Activated CD8-positive, alpha-beta memory T cell treated with anti-CD3 and anti-CD28 coated beads, Interleukin-2, amount 50 U/mL, for 1 hour (primary cell): ENCODE measurements at regions not wholly inside any gene's neighbourhood (a gene's known extent, or its start where the extent isn't known, plus 50 kb on each side); places are given as distances from the start of the nearest gene placed in this dataset.

Source experiments
- DNase-seq: peaks from one replicate; pipeline ENCODE4 v3.0.0-alpha.2; 2020; ENCODE audit errors: extremely low read depth

DNA sequence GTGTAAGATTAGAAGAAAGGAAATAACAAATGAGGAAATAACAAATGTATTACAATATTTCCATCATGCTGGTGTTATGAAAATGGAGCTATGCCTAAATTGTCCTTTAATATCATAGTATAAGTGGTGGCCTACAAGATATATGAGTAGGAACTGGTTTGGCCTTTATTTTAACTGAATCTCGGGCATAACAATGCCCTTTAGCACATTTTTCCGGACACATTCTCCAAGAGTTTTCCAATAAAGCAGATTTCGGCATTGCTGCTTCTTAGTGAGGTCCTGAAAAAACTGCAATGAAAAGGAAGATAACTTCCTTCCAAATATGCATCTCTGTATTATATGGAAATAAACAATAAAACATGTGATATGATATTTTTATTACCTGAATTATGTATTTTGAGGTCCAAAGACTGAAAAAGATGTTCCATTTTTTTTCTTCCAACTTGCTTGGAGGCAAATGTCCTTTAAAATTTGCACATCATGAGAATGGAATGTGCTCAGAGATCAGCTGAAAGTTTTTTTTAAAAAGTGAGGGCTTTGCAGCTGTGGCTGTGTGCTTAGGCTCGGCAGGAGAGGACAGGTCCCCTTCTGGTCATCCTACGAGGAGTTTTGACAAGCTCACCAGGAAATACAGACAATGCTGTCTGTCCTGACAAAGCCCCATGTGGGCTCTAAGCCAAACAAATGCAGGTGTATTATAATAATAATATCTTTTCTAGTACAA, 132.3 kb upstream of the RND3 start:
- no peak for DNase-seq

DNA sequence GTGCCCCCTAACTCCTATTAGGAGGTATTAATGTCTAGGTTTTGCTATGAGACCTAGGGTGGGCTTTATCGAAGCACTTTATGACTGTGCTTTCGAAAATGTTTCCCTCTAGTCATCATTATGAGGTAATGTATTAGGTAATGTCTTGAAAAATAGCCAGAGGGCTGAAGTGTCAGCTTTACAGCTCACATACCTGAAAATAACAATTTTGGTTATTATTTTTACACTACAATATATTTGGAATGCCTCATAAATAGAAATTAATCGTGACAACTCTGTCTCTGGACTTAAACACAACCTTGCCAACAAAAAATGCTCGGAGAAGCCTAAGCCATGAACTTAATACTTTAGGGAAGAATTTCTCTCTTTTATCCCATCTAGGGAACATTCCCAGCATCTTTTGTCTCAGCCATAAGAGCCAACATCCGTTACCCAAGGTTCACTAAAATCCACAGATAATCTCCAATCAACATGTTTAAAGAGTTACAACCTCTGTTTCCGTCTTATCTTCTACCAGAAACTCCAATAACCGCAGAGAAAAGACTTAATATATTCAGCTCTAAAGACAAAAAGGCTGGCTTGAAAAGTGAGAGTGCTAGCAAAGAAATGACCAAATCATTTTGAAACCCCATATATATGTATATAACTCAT, 130.9 kb upstream of the RND3 start:
- DNase-seq = no peak

DNA sequence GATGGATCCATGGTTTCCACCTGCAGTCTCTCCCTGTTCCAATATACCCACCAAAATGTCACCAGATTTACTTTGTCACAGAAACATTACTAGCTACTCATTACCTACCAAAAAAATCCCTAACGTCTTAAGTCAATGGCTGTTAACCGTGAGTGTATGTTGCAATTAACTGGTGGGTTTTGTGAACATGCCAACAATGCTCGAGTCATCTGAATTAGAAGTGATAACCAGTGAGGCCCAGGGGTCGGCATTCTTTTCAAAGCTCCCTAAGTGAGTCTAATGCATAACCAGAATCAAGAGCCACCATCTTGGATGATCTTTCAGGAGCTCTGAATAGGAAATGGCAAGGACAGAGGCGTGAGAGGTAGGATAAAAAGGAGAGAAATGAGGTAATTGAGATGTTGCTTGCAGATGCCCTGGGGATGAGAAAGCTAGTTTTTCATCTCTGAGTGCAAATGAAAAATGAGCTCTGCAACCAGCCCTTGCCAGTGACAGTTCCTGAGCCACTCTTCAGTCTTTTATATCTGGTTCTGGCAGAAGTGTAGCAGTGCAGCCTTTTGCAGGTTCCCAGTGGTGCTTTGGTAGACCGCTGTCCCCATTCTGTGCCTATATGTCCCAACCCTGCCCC, 130.0 kb upstream of the RND3 start:
- no peak for DNase-seq

DNA sequence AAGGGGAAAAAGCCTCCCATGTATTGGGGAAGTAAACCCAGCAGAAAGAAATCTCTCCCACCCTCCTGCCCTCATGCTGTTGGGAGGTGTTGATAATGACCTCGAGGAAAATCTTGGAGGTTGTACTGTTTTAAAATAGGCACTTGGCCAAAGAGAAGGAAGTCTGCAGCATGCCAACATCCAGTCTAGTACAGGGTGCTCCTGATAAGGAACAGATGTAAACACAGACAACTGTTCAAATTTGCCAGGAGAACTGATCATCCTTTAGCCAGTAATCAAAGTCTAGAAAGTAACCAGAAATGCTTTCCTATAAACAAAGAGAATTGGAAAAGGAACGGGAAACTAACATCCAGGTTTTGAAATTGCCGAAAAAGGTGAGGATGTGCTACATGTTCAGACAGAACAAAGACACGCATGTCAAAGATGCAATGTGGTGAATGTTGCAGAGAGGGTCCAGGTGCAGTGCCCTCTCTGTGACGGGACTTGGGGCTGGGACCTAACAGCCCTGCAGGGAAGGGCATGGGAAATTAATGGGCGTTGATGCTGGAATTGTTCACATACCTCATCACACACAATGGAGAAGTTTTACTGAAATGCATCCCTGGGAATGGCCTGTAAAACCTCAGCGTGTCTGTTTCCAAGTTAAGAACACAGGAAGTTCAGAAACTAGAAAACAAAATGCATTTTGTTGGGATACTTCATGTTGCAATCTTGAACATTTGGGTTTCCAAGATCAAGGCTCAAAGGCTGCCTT, 125.7 kb upstream of the RND3 start:
- DNase-seq = no peak

DNA sequence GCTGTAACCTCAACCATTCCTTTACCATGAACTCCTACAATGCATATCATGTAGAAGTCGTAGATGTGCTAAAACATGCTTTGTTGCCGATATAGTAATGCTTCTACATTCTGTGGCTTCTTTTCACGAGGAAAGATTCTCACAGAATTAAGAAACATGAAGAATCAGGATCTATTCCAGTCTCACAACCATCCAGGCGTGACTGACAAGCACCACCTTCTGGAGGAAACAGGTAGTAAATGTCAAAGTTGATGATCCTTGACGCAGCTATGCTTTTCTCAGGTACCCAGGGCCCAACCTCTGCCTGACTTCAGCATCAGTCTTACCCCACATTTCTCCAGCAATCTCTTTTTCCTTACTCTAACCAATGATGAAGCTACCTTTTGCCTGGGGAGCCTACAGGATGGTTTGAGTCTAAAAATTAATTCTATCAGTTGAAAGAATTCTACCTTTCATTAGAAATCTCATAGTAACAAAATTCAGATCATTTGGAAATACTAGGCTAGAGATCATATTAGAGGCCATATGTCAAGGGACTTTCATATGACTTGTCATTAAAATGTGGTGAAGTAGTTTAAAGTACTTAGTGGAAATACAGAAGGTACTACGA, 123.3 kb upstream of the RND3 start:
- no peak for DNase-seq

DNA sequence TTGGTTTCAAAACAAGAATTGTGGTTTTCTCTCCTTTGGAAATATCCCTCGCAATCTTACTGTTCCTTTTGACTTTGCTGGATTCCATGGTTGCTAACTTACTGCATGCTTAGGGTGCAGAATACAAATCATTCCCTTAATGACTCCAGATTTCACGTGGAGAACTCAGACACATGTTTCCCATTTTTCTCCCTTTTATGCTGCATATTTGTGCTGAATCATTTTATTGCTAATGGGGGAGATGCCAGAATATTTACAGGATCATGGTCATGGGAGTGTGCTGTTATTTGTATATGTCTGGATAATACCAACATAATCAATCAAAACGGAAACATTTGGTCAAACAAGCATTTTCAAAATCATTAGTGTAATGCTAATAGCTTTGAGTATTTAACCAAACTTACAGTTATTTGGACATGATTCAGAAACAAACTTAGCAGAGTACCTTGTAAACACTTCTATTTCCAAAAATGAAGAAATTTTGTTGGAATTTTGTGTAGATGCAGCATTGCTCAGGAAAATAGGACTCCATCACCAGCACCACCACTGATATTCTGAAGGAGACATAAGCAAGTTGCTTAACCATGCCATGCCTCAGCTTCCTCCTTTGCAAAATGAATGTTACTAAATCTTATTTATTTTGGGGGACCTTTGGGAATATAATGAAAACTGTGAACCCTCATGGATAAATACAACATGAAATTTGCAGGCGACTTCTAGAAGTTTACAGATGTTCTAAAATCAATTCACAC, 122.5 kb upstream of the RND3 start:
- DNase-seq = no peak

DNA sequence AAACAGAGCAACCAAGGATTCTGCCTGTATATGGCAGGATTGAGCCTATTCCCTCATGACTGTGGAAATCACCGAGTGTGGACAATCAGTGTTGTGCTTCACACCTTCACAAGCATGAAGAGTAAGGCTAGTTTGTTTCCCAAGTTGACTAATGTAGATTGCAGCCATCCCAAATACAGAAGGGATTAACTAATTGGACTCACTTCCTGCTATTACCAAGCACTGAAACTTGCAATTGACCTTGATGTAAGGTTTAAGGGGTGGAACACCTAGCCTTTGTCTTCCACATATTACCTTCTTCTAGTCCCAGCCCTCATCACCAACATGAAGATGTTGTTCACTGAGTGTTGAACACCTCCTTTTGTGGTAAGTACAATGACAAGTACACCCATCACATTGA, 120.9 kb upstream of the RND3 start:
- no peak for DNase-seq

DNA sequence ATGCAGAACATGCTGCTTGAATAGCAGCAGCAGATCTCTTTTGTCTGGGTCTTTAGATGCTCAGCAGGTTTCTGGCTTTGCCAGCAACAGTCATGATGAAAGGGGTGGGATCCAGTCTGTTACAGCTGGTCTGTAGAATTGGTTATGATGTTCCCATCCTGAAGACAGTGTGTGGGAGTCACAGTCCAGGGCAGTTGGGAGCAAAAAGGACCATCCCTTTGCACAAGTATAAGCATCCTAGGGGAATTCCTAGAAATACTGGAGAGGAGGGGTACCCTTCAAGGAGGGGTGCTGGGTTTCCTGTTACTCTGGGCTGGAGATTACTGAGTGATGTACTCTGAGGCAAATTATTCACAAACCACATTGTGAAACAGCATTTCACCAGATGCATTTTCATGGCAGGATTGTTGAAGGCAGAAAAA, 119.9 kb upstream of the RND3 start:
- no peak for DNase-seq

DNA sequence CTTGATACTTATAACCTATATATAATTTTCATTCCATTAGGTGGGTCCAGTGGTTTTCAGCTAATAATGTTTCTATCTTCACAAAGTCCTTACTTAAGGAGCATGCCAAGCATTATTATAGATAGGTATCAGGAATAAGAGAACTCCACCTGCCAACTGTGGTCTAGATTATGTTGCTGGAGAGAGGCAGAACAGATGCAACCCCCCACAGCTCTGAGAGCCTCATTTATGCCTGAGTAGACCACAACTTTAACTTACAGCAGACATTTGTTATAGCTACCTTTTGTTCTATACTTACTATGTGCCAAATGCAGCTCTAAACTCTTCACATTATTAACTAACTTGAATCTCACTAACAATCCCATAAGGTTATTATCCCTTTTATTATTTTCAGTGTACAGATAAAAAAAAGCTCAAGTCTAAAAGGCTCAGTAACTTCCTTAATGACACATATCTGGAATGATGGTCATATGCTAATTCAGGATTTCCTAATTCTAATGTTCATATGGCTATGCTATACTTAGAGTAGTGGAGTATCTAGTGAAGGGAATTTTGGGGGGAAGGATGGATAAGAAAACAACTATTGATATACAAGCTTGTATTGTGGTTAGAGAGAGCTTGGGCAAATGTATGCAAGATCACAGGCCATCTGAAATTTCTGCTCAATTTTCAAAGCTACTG, 119.1 kb upstream of the RND3 start:
- DNase-seq = no peak

DNA sequence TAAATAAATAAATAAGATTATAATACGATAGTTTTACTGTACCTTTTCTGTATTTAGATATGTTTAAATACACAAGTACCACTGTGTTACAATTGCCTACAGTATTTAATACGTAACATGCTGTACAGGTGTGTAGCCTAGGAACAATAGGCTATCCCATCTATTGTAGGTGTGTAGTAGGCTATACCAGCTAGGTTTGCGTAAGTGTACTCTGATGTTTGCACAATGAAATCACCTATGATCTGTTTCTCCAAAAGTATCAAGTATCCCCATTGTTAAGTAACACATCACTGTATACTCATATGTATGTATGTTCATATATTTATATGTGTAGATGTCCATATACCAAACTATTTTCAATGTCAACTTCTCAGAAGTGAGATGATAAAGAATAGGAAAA, 118.2 kb upstream of the RND3 start:
- DNase-seq = no peak

DNA sequence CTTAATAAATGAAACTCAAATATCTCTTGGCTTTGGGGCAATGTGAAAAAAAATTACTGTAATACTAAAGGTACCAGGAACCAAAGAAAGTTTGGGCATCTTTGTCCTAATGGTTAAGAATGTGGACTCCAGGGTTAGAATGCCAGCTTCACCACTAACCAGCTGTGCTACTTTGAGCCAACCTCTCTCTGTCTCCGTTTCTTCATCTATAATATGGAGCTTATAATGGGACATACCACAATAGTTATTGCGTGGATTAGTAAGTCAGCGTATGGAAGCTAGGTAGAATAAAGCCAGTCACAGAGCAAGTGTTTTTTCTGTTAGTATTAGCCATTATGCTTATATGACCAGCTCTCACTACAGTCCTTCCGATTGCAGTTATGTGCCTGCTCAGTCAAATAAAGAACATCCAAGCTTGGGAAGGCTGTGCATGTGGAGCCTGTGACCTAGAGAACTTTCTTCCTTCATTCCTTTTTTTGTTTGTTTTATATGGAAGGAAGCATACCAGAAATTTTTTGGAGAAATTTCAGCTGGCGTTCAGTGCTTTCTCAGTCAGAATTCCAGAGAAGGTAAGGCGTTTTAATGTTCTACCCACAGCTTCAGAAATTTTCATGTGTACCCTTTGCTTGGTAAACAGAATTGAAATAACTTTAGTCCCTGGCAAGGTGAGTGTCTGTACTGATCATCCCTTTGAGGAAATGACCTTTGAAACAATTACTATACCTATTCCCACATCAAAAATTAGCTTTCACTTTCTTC, 114.0 kb upstream of the RND3 start:
- DNase-seq = no peak

DNA sequence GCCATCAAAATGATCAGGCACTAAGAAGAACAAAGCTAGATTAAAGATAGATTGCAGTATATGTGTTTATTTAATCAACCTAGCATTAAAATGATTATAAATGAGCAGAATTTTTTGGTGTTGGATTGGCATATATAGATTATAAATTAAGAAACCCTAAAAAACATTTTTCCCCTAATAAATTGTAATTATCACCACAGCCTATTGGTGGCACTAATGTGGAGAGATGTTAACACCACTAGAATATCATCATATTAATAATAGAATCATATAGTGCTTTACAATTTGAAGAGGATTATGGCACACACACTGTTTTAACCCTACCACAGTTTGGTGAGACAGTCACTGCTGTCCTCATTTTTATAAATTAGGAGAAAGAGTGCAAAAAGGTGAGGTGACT, 112.4 kb upstream of the RND3 start:
- DNase-seq = no peak

DNA sequence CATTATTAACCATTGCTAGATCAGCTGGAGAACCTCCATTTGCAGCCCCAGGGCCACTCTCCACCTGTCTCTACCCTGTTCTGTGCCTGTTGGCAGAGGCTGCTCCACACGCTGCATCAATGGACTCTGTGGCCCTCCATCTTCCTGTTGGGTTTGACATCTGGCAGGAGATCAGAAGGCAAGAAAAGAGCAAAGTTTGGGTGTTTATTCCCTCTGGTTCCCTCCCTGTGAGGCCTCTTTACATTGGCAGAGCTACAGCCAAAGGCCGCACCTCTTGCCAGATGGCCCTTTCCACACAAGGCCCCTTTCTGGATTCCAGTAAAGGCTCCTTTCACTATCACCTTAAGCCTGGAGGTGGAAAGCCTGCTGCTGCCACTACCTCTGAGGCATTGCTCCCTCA, 110.9 kb upstream of the RND3 start:
- DNase-seq = no peak

DNA sequence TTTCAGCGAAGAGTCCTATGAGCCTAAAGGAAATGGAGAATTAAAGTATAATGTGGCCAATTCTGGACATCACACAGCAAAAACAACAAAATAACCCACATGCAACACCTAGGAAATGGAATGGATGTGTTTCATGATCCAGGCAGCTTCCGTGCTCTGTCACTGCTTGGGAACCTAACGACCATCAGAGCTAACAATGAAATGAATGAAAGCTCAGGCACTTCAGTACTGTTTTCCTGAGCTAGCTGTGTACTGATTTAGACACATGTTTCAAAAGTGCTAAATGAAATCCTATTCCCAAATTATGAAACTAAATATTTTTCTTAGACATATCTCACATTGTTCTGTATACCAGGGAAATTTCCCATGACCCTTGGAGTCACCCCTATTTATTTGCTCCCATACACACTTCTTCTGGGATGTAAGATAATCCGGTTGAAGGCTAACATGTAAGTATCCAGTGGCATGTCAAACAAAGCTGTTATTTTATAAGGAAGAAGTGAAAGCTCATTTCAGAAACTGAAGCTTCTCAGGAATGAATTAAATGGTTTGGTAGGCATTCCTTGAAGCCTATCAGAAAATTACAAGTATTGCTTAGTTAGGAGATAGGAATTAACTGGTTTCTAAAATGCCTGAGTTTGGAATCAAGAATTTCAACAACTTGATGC, 108.5 kb upstream of the RND3 start:
- DNase-seq = no peak

DNA sequence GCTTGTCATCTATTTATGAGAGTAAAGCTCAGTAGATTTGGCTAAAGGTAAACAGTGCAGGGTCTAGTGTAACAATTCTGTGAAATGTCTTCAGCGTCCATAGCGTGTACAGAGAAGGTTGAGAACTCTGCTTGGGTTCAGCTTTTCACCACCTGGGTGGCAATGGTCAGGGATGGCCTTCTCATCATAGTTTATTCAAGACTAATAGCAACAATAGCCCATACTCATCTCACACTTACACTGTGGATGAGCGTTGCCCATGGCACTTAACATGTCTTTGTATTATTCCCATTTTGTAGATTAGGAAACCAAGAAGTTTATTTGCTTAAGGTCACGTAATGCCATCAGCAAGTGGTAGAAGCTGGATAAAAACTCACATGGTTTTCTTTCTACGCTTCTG, 106.8 kb upstream of the RND3 start:
- no peak for DNase-seq

DNA sequence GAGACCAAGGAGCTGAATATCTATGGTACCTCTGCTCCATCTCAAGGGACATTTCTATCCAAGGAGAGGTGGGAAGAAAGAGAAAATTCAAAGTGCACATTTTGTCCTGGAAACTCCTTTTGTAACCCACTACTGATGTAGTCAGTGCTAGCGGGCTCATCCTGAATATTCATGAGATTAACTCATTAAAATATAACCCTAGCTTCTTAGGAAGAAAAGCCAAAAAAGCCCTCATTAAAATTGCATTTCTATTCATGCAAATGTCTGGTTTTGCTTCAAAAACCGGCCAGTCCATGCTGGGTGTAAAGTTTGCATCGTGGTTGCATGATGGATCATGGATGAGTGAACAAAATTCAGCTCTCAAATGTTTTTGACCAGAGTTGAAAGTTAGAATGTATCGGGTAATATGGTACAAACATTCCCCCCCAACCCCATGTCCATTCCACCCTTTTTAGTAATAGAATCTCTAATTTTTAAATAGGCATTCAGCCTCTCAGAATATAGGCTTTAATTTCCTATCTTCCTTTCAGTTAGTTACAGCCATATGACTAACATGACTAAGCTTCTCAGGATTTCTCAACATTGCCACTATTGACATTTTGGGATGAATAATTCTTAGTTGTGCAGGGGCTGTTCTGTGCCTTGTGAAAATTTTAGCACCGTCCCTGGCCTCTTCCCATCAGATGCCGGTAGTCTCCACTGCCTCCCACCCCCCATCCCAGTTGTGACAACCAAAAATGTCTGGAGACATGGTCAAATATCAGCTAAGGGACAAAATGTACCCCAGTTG, 104.2 kb upstream of the RND3 start:
- no peak for DNase-seq

DNA sequence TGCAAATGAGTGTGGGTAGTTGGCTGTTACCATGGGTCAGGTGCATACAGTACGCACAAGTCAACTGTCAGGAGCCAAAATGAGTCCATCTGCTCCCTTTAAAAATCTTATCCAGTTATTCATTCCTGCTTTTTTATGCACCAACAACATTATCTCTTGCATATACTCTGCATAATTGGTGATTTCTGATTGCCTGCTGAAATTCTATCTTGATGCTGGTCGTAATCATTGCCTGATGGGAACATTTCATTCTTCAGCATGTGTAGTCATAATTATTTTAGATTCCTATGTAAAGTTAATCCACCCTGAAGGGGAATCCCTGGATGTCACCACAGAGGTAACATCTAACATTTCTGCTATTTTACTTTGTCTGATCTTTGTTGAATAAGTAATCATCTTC, 102.2 kb upstream of the RND3 start:
- no peak for DNase-seq

DNA sequence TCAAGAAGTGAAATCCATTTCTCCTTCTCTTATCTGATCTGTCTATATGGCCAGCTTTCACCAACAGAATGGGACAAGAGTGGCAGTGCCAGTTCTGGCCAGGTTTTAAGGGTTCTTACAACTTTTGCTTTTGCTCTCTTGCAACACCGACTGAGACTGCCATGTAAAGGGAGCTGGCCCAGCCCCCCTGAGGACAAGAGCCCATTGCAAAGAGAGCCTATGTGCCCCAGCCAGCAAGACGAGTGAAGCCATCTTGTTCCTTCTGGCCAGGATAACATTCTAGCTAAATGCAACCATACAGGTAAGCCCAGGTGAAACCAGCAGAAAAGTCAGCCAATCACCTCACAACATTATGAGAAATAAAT, 101.0 kb upstream of the RND3 start:
- DNase-seq = no peak
